ENCODE measurements at regions not wholly inside any gene's neighbourhood (a gene's known extent, or its start where the extent isn't known, plus 50 kb on each side); places are given as distances from the start of the nearest gene placed in this dataset.

GRCh38 chr12:60012659-60013058 is 416.8 kb downstream of the SLC16A7 start:
- Histone ChIP-seq H3K36me3 (ENCODE audit: insufficient read depth, low read length) (no peaks in the 10 kb centered on the region), H3K27ac (ENCODE audit: low read depth in 1 of 2, low read length in 2 of 2) (no peak overlapping the region), H3K27me3 (ENCODE audit: control insufficient read depth in 1 of 2, insufficient read depth in 2 of 2, low read length in 2 of 2) (no peaks in the 10 kb centered on the region), H3K4me3 (ENCODE audit: low read length) (no peak overlapping the region), H3K4me1 (ENCODE audit: insufficient read depth, low read length) (no peaks in the 10 kb centered on the region), H3K9me3 (ENCODE audit: control insufficient read depth in 1 of 2, insufficient read depth in 1 of 2, low read length in 2 of 2) (no peaks in the 10 kb centered on the region)
- Mint-ChIP-seq H3K4me1 (ENCODE audit: low read depth) (no peaks in the 10 kb centered on the region), H3K4me3 (no peak overlapping the region), H3K27me3 (no peaks in the 10 kb centered on the region), H3K36me3 (ENCODE audit: low read depth) (no peaks in the 10 kb centered on the region), H3K27ac (no peak overlapping the region), H3K9me3 (no peaks in the 10 kb centered on the region)
- POLR2A ChIA-PET: no interaction called here
- CTCF ChIA-PET: no interaction called here
- DNase-seq (no peak), ATAC-seq (ENCODE audit: poor library complexity) (no peak)
- no peak for TF ChIP-seq CTCF (IDR thresholded peaks at IDR 0.05)
- intact Hi-C loops (cut with DNase I, micrococcal nuclease): no loop called here

GRCh38 chr12:60014436-60014835 is 418.6 kb downstream of the SLC16A7 start:
- Mint-ChIP-seq H3K4me1 (ENCODE audit: low read depth) (no peaks in the 10 kb centered on the region), H3K36me3 (ENCODE audit: low read depth) (no peaks in the 10 kb centered on the region), H3K27ac (no peak overlapping the region), H3K9me3 (peaks cover 2% of the 10 kb centered on the region), H3K27me3 (no peaks in the 10 kb centered on the region), H3K4me3 (no peak overlapping the region)
- no peak overlapping the region for H3K4me3 ChIP-seq (ENCODE audit: low read length)
- CTCF ChIA-PET: no interaction called here
- no peak for DNase-seq
- H3K36me3 ChIP-seq (ENCODE audit: insufficient read depth, low read length): no peaks in the 10 kb centered on the region
- H3K4me1 ChIP-seq (ENCODE audit: insufficient read depth, low read length): no peaks in the 10 kb centered on the region
- intact Hi-C loops (cut with DNase I, micrococcal nuclease): no loop called here
- TF ChIP-seq CTCF (IDR thresholded peaks at IDR 0.05): no peak
- H3K9me3 ChIP-seq (ENCODE audit: control insufficient read depth in 1 of 2, insufficient read depth in 1 of 2, low read length in 2 of 2): no peaks in the 10 kb centered on the region
- H3K27me3 ChIP-seq (ENCODE audit: control insufficient read depth in 1 of 2, insufficient read depth in 2 of 2, low read length in 2 of 2): no peaks in the 10 kb centered on the region
- no peak overlapping the region for H3K27ac ChIP-seq (ENCODE audit: low read depth in 1 of 2, low read length in 2 of 2)
- POLR2A ChIA-PET: no interaction called here
- no peak for ATAC-seq (ENCODE audit: poor library complexity)

- ChIA-PET POLR2A (no interaction called here), CTCF (no interaction called here)
- Histone ChIP-seq H3K27ac (ENCODE audit: low read depth in 1 of 2, low read length in 2 of 2) (no peak overlapping the region), H3K4me1 (ENCODE audit: insufficient read depth, low read length) (no peaks in the 10 kb centered on the region), H3K4me3 (ENCODE audit: low read length) (no peak overlapping the region), H3K36me3 (ENCODE audit: insufficient read depth, low read length) (no peaks in the 10 kb centered on the region), H3K9me3 (ENCODE audit: control insufficient read depth in 1 of 2, insufficient read depth in 1 of 2, low read length in 2 of 2) (peaks cover 0 to 8% of the 10 kb centered on the region in 2 experiments), H3K27me3 (ENCODE audit: control insufficient read depth in 1 of 2, insufficient read depth in 2 of 2, low read length in 2 of 2) (no peaks in the 10 kb centered on the region)
- no peaks in the 10 kb centered on the region for H3K36me3 Mint-ChIP-seq (ENCODE audit: low read depth)
- no peak overlapping the region for H3K4me3 Mint-ChIP-seq
- no peak for ATAC-seq (ENCODE audit: poor library complexity)
- H3K27me3 Mint-ChIP-seq: no peaks in the 10 kb centered on the region
- H3K4me1 Mint-ChIP-seq (ENCODE audit: low read depth): no peaks in the 10 kb centered on the region
- TF ChIP-seq CTCF (IDR thresholded peaks at IDR 0.05): no peak
- no peak overlapping the region for H3K27ac Mint-ChIP-seq
- DNase-seq: no peak
- intact Hi-C loops (cut with DNase I, micrococcal nuclease): no loop called here
- peaks cover 2% of the 10 kb centered on the region for H3K9me3 Mint-ChIP-seq
Measured at GRCh38 chr12:60020068-60020467, 424.2 kb downstream of the SLC16A7 start.
